ENCODE measurements at regions not wholly inside any gene's neighbourhood (a gene's known extent, or its start where the extent isn't known, plus 50 kb on each side); places are given as distances from the start of the nearest gene placed in this dataset.
"Not testable (repeated sequence)": the region's sequence is repeated elsewhere in the genome, so short reads cannot be mapped to it uniquely, and the experiment has no call there.

DNA sequence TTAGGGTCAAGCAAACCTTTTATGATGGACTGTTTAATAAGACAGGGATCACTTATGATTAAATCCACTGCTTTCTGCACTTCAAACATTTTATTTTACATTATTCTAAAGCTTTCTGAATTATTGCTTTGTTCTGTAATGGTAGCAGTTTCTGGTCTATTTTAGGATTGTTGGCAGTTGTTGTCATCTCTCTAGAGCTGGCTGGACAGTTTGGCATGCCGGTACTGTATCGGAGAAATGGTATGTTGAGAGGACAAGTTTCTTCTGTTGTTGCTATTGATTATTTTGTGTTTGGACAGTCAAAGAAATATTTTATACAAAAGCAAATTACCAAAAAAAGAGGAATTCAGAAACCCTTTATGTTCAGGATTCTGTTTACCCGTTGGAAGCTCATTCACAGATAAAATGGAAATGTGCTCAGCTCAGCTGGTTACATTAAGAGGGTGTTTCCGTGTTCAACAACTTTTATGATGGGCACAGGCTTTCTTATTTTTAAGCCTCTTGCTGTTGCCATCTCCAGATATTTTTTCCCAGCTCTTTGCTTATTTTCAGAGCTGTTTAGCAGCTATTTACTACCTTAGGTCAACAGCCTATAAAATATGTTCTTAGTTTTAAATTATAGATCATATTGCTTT is 214.6 kb upstream of the IGFBP7 start:
- no peak for DNase-seq (ENCODE audit: low read depth)

- DNase-seq (ENCODE audit: low read depth): no peak
These were observed 210.7 kb upstream of the IGFBP7 start for GRCh38 chr4:57320849-57321248.

DNA sequence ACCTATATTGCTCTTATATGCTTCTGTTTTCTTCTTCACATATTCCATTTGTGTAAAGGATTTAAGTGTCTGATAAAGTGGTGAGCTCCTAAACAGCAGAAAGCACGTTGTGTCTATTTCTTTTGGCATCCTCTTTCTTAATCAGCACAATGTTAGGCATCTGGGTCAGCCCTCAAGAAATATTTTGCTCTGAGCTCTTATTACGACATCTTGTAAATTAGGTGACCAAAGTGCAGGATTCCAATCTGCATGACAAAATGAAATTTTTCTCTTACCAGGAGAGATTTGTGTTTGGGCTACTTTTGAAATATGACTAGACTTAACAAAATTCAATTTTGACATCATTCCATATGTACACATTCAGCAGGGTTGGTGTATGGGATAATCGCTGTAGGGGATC is 210.0 kb upstream of the IGFBP7 start:
- DNase-seq (ENCODE audit: low read depth): no peak

- DNase-seq (ENCODE audit: low read depth): no peak
These were observed 208.5 kb upstream of the IGFBP7 start for GRCh38 chr4:57318703-57319102.

DNA sequence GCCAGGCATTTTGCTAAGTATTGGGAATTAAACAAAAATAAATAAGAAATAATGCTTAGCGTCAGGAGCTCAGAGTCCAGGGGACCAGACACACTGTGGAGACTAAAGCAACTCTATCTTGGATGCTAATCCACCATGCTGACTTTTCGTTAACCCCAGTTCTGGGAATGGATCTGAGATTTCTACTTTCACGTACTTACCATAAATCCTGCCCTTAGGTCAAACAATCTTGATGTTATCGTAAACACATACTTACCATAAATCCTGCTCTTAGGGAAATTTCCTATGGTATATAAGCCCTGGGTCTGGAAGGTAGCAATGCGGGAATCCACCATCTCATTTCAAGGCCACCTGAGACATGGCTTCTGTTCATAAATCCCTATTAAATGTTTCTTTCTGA is 204.5 kb upstream of the IGFBP7 start:
- no peak for DNase-seq (ENCODE audit: low read depth)

- DNase-seq (ENCODE audit: low read depth): no peak
These were observed 202.1 kb upstream of the IGFBP7 start for GRCh38 chr4:57312296-57312695.

GRCh38 chr4:57309658-57310057 is 199.5 kb upstream of the IGFBP7 start:
- DNase-seq (ENCODE audit: low read depth): no peak

- DNase-seq (ENCODE audit: low read depth): no peak
These were observed 198.1 kb upstream of the IGFBP7 start for GRCh38 chr4:57308301-57308700.

- no peak for DNase-seq (ENCODE audit: low read depth)
These were observed 195.7 kb upstream of the IGFBP7 start for GRCh38 chr4:57305836-57306235.

DNA sequence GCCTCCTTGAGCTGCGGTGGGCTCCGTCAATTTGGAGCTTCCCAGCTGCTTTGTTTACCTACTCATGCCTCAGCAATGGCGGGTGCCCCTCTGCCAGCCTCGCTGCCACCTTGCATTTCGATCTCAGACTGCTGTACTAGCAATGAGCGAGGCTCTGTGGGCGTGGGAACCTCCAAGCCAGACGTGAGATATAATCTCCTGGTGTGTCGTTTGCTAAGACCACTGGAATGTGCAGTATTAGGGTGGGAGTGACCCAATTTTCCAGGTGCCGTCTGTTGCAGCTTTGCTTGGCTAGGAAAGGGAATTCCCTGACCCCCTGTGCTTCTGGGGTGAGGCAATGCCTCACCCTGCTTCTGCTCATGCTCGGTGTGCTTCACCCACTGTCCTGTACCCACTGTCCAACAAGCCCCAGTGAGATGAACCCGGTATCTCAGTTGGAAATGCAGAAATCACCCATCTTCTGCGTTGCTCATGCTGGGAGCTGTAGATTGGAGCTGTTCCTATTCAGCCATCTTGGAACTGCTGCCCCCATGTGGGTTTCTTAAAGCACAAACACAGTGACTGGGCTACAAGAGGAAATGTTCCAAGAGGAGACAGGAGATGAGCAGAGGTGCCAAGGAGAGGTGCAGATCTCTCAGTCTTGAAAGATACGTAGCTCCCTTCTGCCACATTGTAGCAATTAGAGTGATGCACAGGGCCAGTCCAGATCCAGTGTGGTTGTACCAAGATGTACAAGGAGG is 193.0 kb upstream of the IGFBP7 start:
- no peak for DNase-seq (ENCODE audit: low read depth)

- DNase-seq (ENCODE audit: low read depth): not testable (repeated sequence)
These were observed 190.1 kb upstream of the IGFBP7 start for GRCh38 chr4:57300300-57300699.

GRCh38 chr4:57291911-57292310 is 181.7 kb upstream of the IGFBP7 start:
- DNase-seq (ENCODE audit: low read depth): no peak

DNA sequence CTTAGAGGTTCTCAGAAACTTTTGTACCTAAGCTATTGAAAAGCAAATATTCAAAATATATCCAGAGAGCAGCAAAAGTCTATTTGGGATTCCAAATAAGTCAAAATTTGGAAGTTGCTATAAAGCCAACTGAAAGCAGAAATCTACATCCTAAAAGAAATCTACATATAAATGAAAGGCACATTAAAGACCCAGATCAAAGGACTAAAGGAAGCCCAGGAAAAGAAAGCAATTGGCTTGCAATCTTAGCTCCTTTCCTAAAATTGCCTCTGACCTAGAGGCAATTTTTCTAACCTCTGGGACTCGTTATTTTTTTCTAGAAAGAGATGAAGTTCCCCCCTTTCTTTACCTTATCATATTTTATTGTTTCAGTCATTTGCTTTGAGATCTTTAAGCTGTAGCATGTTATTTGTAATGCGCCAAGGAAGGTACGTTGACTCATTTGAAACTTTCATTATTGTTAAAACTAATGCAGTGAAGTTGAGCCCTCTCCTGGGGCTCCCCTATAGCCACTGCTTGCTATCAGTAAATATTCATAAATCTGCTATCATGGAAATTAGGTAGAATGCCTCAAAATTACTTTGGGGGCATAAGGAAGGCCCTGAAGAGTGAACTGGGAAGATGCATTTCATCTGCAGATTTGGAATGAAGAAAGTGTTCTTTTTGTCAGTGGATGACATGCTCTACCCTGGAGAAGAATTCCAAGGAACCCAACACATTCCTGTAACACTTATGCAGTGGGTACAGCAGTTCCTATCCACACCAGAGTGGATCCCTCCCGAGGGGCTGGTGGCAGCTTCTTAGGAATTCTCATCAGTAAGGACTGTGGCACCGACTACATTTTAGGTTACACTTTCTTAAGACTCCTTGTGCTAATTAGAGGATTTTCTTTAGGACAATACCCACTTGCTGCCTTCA is 177.8 kb upstream of the IGFBP7 start:
- DNase-seq (ENCODE audit: low read depth): no peak

GRCh38 chr4:57282933-57283310 is 172.7 kb upstream of the IGFBP7 start:
- no peak for DNase-seq (ENCODE audit: low read depth)

GRCh38 chr4:57280481-57280880 is 170.3 kb upstream of the IGFBP7 start:
- DNase-seq (ENCODE audit: low read depth): no peak

DNA sequence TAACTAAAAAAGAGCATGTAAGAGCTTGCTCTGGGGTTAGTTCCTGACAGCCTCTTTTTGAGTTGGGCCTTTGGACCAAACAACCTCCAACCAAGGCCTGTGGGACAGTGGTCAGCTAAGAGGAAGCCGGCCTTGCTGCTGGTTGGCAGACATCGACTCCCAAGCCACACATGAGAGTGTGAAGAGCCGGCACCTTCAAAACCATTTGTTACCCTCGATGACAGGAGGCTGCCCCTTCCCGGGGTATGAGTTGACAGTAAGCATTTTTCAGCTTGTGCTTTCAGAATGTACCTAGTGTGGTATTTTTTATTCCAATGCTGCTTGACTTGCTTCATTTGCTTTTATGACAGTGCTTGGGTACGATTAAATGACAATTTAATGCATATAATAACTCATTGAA is 168.6 kb upstream of the IGFBP7 start:
- DNase-seq (ENCODE audit: low read depth): no peak

DNA sequence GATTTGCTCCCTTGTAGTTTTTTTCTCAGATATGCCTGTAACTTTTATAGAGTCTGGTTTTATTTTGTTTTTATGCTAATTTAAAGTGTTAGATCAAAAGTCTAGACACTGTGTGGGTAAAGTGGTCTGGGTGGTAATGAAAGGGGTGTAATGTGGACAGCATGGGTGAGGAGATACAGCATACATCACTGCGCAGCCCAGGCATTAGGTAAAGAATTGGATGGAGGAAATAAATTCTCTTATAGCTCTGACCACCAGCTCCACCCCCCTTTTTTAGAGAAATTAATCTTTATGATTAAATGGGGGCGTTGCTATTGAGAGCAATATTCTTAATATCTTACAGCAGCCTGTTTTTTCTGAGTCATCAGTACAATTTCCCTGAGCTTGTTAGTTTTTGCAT is 163.9 kb upstream of the IGFBP7 start:
- no peak for DNase-seq (ENCODE audit: low read depth)

GRCh38 chr4:57270346-57270745 is 160.2 kb upstream of the IGFBP7 start:
- no peak for DNase-seq (ENCODE audit: low read depth)

DNA sequence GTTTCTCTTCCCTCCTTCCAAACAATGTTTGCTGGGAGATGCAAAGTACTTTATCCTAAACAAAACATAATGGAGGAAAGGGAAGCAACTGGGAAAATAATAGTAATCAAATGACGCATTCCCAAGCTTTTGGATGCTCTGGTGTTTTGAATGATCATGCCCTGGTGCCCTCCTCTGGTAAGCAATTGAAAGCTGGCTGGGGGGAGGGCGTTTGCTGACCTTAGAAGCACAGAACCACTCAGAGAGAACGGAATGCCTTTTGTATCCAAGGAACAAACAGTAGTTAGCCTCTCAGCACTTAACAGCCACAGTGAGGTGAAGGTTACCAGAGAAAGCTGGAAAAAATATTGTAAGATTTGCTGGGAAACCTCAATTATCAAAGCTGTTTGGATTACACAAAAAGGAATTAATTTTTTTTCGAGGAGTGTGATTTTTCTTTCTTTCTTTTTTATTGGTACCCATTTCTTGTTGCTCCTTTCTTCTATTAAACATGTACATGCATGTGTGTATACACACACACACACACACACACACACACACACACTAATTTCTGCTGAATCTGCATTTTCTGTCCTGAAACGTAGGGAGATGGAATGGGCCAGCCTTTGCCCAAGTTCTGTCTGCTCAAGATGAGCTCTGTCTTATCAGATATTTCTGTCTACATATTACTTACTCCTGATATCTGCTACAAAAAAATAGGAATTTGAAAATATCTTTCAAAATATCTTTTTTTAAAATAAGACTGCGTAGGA is 155.8 kb upstream of the IGFBP7 start:
- no peak for DNase-seq (ENCODE audit: low read depth)

GRCh38 chr4:57254754-57255153 is 144.6 kb upstream of the IGFBP7 start:
- DNase-seq (ENCODE audit: low read depth): no peak

DNA sequence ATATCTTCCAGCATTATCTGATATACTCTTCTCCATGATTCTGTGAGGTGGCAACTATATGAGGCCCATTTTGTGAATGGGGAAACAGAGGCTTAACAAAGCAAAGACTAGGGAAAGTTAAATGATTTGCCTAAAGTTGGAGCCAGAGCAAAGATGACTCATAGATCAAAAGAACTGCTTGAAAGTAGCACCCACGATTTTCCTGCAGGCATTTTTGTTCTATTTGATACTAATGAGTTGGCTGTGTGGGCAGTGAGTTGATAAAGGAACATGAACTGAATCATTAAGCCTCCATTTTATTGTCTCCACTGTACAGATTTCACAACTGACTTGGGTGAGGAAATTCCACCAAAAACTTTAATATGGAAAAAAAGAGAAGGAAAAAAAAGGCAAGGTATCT is 138.9 kb upstream of the IGFBP7 start:
- DNase-seq (ENCODE audit: low read depth): no peak

DNA sequence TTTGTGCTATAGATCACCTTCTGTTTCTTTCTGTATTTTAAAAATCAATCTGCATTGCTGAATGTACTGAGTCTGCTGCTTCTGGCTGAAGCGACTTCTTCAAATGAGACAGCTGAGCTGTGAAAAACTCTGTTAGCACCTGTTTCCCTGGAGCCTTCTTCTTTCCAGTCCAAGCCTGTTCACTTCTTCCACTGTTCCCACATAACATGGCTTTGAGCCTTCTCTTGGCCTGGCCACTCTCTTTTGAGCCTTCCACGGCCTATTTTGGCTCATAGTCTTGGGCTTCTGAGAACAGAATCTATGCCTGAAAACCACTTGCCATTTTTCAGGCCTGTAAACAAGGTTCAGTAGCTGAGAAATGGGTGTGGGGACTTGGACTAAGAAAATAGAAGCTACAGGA is 132.9 kb upstream of the IGFBP7 start:
- DNase-seq (ENCODE audit: low read depth): no peak

All from stimulated activated CD4-positive, alpha-beta T cell treated with anti-CD3 and anti-CD28 coated beads, Interleukin-2, amount 100 ng/mL, for 4 hours (primary cell).